OCI-LY1 (cell line): ENCODE measurements at regions not wholly inside any gene's neighbourhood (a gene's known extent, or its start where the extent isn't known, plus 50 kb on each side); places are given as distances from the start of the nearest gene placed in this dataset.

Experiments used
- H2AFZ ChIP-seq: fragments of 200-600 bp; sonication (generic), shearing (Covaris generic); 2 replicates; pipeline ENCODE4 v1.6.0; 2014; ENCODE audit warnings: antibody characterized with exemption, mild to moderate bottlenecking, low read length
- H3F3A ChIP-seq: fragments of 200-600 bp; sonication (generic), shearing (Covaris generic); 2 replicates; pipeline ENCODE4 v1.6.0; 2014; ENCODE audit warnings: mild to moderate bottlenecking, antibody characterized with exemption, low read length, moderate library complexity; ENCODE audit not compliant: insufficient read depth
- H3K27ac ChIP-seq: fragments of 200-600 bp; sonication (generic); 2 replicates; pipeline ENCODE4 v1.5.1; 2014; ENCODE audit warnings: low read length, mixed run types, mild to moderate bottlenecking, low read depth; ENCODE audit not compliant: poor library complexity, severe bottlenecking
- H3K27me3 ChIP-seq: fragments of 200-600 bp; sonication (generic); 2 replicates; pipeline ENCODE4 v1.6.0; 2014; ENCODE audit warnings: antibody characterized with exemption, mild to moderate bottlenecking, low read length, moderate library complexity; ENCODE audit not compliant: insufficient read depth
- H3K36me3 ChIP-seq: fragments of 200-600 bp; sonication (generic); 2 replicates; pipeline ENCODE4 v1.6.1; 2014; ENCODE audit warnings: mild to moderate bottlenecking, antibody characterized with exemption, low read length, moderate library complexity, mixed read lengths; ENCODE audit not compliant: insufficient read depth
- H3K4me1 ChIP-seq: fragments of 200-600 bp; sonication (generic); 2 replicates; pipeline ENCODE4 v1.5.1; 2014; ENCODE audit warnings: mild to moderate bottlenecking, low read length, moderate library complexity; ENCODE audit not compliant: insufficient read depth, severe bottlenecking
- H3K4me2 ChIP-seq: fragments of 200-600 bp; sonication (generic), shearing (Covaris generic); 2 replicates; pipeline ENCODE4 v1.6.1; 2014; ENCODE audit warnings: low read length
- H3K4me3 ChIP-seq: fragments of 200-600 bp; sonication (generic); 2 replicates; pipeline ENCODE4 v1.5.1; 2014; ENCODE audit warnings: low read length, low read depth, mild to moderate bottlenecking, mixed read lengths; ENCODE audit not compliant: poor library complexity, severe bottlenecking
- H3K79me2 ChIP-seq: fragments of 200-600 bp; shearing (Covaris generic); 2 replicates; pipeline ENCODE4 v1.6.1; 2016; ENCODE audit warnings: mixed run types, low read length, mixed read lengths; ENCODE audit not compliant: insufficient read depth
- H3K9ac ChIP-seq: fragments of 200-600 bp; sonication (generic), shearing (Covaris generic); 2 replicates; pipeline ENCODE4 v1.6.1; 2014; ENCODE audit warnings: mild to moderate bottlenecking, low read length, mixed read lengths
- H3K9me2 ChIP-seq: fragments of 200-600 bp; sonication (generic), shearing (Covaris generic); 2 replicates; pipeline ENCODE4 v1.6.1; 2014; ENCODE audit warnings: low read depth, mild to moderate bottlenecking, low read length, mixed read lengths
- H3K9me3 ChIP-seq: fragments of 200-600 bp; shearing (Covaris generic); 2 replicates; pipeline ENCODE4 v1.6.1; 2014; ENCODE audit warnings: low read length, mixed read lengths
- H4K20me1 ChIP-seq: fragments of 200-600 bp; sonication (generic), shearing (Covaris generic); 2 replicates; pipeline ENCODE4 v1.6.0; 2016; ENCODE audit warnings: mild to moderate bottlenecking, low read length; ENCODE audit not compliant: insufficient read depth
- EZH2 ChIP-seq: fragments of 200-600 bp; sonication (generic), shearing (Covaris generic); IDR thresholded peaks from 2 replicates; pipeline ENCODE4 v1.8.0; 2017; ENCODE audit warnings: borderline replicate concordance, mixed run types, mild to moderate bottlenecking, antibody characterized with exemption, low read length, moderate library complexity, mixed read lengths
- TF ChIP-seq, protein P1 (sequence below): fragments of 200-600 bp; sonication (generic), shearing (Covaris generic); IDR thresholded peaks from 2 replicates; pipeline ENCODE4 v1.5.1; 2017; ENCODE audit warnings: mild to moderate bottlenecking, antibody characterized with exemption, low read length, moderate library complexity, mixed read lengths

- TF ChIP-seq EZH2: no peak
- TF ChIP-seq, protein P1, sequence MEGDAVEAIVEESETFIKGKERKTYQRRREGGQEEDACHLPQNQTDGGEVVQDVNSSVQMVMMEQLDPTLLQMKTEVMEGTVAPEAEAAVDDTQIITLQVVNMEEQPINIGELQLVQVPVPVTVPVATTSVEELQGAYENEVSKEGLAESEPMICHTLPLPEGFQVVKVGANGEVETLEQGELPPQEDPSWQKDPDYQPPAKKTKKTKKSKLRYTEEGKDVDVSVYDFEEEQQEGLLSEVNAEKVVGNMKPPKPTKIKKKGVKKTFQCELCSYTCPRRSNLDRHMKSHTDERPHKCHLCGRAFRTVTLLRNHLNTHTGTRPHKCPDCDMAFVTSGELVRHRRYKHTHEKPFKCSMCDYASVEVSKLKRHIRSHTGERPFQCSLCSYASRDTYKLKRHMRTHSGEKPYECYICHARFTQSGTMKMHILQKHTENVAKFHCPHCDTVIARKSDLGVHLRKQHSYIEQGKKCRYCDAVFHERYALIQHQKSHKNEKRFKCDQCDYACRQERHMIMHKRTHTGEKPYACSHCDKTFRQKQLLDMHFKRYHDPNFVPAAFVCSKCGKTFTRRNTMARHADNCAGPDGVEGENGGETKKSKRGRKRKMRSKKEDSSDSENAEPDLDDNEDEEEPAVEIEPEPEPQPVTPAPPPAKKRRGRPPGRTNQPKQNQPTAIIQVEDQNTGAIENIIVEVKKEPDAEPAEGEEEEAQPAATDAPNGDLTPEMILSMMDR: no peak
- no peaks in the 10 kb centered on the region for H3F3A ChIP-seq
- H3K27me3 ChIP-seq: no peaks in the 10 kb centered on the region
- no peaks in the 10 kb centered on the region for H3K4me1 ChIP-seq
- H3K36me3 ChIP-seq: no peaks in the 10 kb centered on the region
- H3K4me3 ChIP-seq: no peak overlapping the region
- H3K4me2 ChIP-seq: no peak overlapping the region
- H3K9ac ChIP-seq: no peak overlapping the region
- no peaks in the 10 kb centered on the region for H3K9me2 ChIP-seq
- H3K79me2 ChIP-seq: no peaks in the 10 kb centered on the region
- H3K27ac ChIP-seq: no peak overlapping the region
- H2AFZ ChIP-seq: no peak overlapping the region
- H4K20me1 ChIP-seq: no peaks in the 10 kb centered on the region
- H3K9me3 ChIP-seq: no peaks in the 10 kb centered on the region
Measured at GRCh38 chr12:111227476-111228420, 141.1 kb downstream of the PHETA1 start.

- H3K4me1 ChIP-seq: no peaks in the 10 kb centered on the region
- no peak overlapping the region for H3K4me2 ChIP-seq
- H3K4me3 ChIP-seq: no peak overlapping the region
- H3K9me3 ChIP-seq: no peaks in the 10 kb centered on the region
- no peaks in the 10 kb centered on the region for H3K9me2 ChIP-seq
- H3K79me2 ChIP-seq: no peaks in the 10 kb centered on the region
- no peaks in the 10 kb centered on the region for H3F3A ChIP-seq
- H4K20me1 ChIP-seq: no peaks in the 10 kb centered on the region
- H2AFZ ChIP-seq: no peak overlapping the region
- no peak overlapping the region for H3K27ac ChIP-seq
- no peak overlapping the region for H3K9ac ChIP-seq
- no peaks in the 10 kb centered on the region for H3K27me3 ChIP-seq
- no peaks in the 10 kb centered on the region for H3K36me3 ChIP-seq
- TF ChIP-seq, protein P1: no peak
Measured at GRCh38 chr12:111226680-111227079, 142.2 kb downstream of the PHETA1 start.

DNA sequence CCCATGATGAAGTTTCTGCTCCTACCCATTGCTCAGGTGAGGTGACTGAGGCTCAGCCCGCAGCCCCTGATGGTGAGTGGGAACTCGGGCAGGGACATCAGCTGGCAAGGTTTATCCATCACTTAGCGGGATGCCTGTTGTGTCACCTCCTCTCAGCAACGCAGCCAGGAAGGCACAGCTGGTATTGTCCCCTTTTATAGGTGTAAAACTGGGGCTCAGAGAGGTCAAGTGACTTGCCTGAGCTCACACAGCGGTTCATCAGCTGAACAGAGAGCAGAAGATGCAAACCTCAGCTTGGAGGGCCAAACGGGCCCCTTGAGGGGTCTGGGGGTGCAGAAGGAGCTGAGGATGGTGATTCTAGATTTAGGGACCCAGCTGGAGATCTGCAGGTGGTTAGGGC is 143.6 kb downstream of the PHETA1 start:
- H3K9ac ChIP-seq: no peak overlapping the region
- H4K20me1 ChIP-seq: no peaks in the 10 kb centered on the region
- H3K79me2 ChIP-seq: no peaks in the 10 kb centered on the region
- no peak overlapping the region for H3K27ac ChIP-seq
- H3K27me3 ChIP-seq: no peaks in the 10 kb centered on the region
- H3K4me3 ChIP-seq: no peak overlapping the region
- no peaks in the 10 kb centered on the region for H3K9me2 ChIP-seq
- H3K36me3 ChIP-seq: no peaks in the 10 kb centered on the region
- no peaks in the 10 kb centered on the region for H3K9me3 ChIP-seq
- no peaks in the 10 kb centered on the region for H3K4me1 ChIP-seq
- H3F3A ChIP-seq: no peaks in the 10 kb centered on the region
- H3K4me2 ChIP-seq: no peak overlapping the region
- no peak overlapping the region for H2AFZ ChIP-seq
- no peak for TF ChIP-seq EZH2
- TF ChIP-seq, protein P1: no peak
